Endothelial cell (in vitro differentiated cells): ENCODE measurements at regions not wholly inside any gene's neighbourhood (a gene's known extent, or its start where the extent isn't known, plus 50 kb on each side); places are given as distances from the start of the nearest gene placed in this dataset.

Experiments used
- DNase-seq: peaks from one replicate; pipeline ENCODE4 v3.0.0; 2021; ENCODE audit warnings: low spot score
- H3K27ac Mint-ChIP-seq: one replicate; pipeline ENCODE4 v1.8.0; 2021; ENCODE audit warnings: mixed read lengths, inconsistent platforms; ENCODE audit not compliant: unreplicated experiment
- H3K27me3 Mint-ChIP-seq: one replicate; pipeline ENCODE4 v1.8.0; 2021; ENCODE audit warnings: mild to moderate bottlenecking, moderate library complexity, mixed read lengths, inconsistent platforms; ENCODE audit not compliant: unreplicated experiment
- H3K36me3 Mint-ChIP-seq: one replicate; pipeline ENCODE4 v1.8.0; 2021; ENCODE audit warnings: mild to moderate bottlenecking, low read depth, mixed read lengths, inconsistent platforms; ENCODE audit not compliant: unreplicated experiment
- H3K4me1 Mint-ChIP-seq: one replicate; pipeline ENCODE4 v1.8.0; 2021; ENCODE audit warnings: mild to moderate bottlenecking, mixed read lengths, inconsistent platforms; ENCODE audit not compliant: unreplicated experiment
- H3K4me3 Mint-ChIP-seq: one replicate; pipeline ENCODE4 v1.8.0; 2021; ENCODE audit warnings: mild to moderate bottlenecking, mixed read lengths, inconsistent platforms; ENCODE audit not compliant: unreplicated experiment
- H3K9me3 Mint-ChIP-seq: one replicate; pipeline ENCODE4 v1.8.0; 2021; ENCODE audit warnings: mixed read lengths, inconsistent platforms; ENCODE audit not compliant: unreplicated experiment
- TF ChIP-seq, protein P1 (sequence below): fragments of 200-600 bp; sonication (generic); IDR thresholded peaks from one replicate; pipeline ENCODE4 v1.5.0; 2021; ENCODE audit warnings: antibody characterized with exemption; ENCODE audit not compliant: unreplicated experiment

DNA sequence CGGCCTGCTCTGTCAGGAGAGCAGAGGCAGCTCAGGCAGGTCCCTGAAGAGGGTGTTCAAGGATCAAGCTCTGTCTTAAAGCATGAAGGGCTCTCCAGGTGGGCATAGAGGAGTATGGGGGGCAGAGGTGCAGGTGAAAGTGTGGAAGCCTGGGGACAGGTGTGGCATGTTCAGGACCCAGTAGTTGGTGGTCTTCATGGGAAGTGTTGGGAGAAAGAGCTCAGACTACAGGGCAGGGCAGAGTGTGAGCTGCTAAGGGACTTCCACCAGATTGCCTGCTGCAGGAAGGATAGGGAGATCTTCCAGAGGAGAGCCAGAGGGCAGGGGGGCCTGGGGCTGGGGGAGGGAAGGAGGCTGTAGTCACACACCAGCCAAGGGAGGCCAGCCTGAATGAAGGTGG lies 156.5 kb upstream of the GDF10 start:
- Mint-ChIP-seq H3K36me3 (no peaks in the 10 kb centered on the region), H3K9me3 (no peaks in the 10 kb centered on the region), H3K4me3 (no peak overlapping the region), H3K4me1 (no peaks in the 10 kb centered on the region), H3K27me3 (peaks cover 3% of the 10 kb centered on the region), H3K27ac (no peak overlapping the region)
- DNase-seq: no peak
- TF ChIP-seq, protein P1, sequence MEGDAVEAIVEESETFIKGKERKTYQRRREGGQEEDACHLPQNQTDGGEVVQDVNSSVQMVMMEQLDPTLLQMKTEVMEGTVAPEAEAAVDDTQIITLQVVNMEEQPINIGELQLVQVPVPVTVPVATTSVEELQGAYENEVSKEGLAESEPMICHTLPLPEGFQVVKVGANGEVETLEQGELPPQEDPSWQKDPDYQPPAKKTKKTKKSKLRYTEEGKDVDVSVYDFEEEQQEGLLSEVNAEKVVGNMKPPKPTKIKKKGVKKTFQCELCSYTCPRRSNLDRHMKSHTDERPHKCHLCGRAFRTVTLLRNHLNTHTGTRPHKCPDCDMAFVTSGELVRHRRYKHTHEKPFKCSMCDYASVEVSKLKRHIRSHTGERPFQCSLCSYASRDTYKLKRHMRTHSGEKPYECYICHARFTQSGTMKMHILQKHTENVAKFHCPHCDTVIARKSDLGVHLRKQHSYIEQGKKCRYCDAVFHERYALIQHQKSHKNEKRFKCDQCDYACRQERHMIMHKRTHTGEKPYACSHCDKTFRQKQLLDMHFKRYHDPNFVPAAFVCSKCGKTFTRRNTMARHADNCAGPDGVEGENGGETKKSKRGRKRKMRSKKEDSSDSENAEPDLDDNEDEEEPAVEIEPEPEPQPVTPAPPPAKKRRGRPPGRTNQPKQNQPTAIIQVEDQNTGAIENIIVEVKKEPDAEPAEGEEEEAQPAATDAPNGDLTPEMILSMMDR: no peak

DNA sequence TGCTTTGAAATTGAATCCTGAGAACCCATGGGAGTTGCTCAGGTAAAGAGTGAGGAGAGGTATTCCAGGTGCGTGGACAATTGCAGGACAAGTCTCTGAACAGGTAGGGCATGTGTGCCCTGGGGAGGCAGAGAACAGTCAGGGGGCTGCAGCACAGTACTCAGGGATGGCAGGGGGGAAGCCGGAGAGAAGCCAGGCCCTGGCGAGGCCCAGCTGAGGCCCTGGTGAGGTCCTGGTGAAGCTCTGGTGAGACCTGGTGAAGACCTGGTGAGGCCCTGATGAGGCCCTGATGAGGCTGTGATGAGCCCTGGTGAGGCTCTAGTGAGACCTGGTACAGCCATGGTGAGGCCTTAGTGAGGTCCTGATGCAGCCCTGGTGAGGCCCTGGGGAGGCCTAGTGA lies 155.5 kb upstream of the GDF10 start:
- Mint-ChIP-seq H3K27me3 (no peaks in the 10 kb centered on the region), H3K4me3 (no peak overlapping the region), H3K9me3 (no peaks in the 10 kb centered on the region), H3K27ac (no peak overlapping the region), H3K4me1 (no peaks in the 10 kb centered on the region), H3K36me3 (no peaks in the 10 kb centered on the region)
- DNase-seq: no peak
- TF ChIP-seq, protein P1: no peak

DNA sequence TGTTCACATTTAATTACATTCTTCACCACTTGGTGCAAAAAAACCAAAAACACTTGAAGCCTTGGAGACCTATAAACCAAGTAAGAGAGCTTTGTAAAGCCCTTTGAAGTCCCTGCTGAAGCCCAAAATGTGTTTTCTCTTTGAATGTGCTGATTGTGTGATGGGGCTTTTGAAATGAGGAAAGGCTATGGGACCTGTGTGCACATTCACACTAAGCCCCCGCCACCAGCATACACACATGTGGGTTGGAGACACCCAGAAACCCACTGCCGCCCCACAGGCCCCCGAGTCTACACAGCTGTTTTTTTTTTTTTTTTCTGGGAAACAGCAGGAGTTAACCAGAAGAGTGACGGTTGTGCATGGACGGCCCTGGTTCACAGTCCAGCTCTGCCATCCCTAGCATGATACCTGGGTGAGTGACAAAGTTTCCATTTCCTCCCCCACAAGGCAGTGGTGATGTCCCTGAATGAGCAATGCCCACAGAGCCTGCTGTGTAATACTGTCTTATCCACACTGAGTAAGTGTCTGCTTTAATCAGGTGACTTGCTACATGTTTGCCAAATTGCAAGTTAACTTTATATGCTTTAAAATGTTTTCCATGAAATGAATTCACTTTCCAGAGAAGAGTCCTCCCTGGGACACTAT lies 154.6 kb upstream of the GDF10 start:
- Mint-ChIP-seq H3K9me3 (no peaks in the 10 kb centered on the region), H3K27me3 (no peaks in the 10 kb centered on the region), H3K27ac (no peak overlapping the region), H3K4me3 (no peak overlapping the region), H3K36me3 (no peaks in the 10 kb centered on the region), H3K4me1 (no peaks in the 10 kb centered on the region)
- DNase-seq: no peak
- TF ChIP-seq, protein P1: no peak

DNA sequence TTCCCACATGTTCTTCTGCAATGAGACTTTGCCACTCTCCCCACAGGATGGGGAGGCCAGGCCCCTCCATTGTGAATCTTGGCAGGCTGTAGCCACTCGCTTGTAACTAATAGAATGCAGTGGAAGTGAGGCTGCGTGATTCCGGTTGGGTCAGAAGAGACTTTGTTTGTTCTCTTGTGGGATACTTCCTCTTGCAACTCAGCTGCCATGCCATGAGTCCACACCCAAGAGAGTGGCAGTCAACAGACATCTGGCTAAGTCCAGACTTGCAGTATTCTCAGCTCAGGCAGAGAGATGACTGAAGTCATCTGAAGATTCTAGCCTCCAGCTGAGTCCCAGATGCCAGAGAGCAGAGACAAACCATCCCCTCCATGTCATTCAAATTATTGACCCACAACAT lies 153.4 kb upstream of the GDF10 start:
- no peak for DNase-seq
- Mint-ChIP-seq H3K4me3 (no peak overlapping the region), H3K36me3 (no peaks in the 10 kb centered on the region), H3K27ac (no peak overlapping the region), H3K27me3 (no peaks in the 10 kb centered on the region), H3K9me3 (no peaks in the 10 kb centered on the region), H3K4me1 (no peaks in the 10 kb centered on the region)
- TF ChIP-seq, protein P1: no peak

DNA sequence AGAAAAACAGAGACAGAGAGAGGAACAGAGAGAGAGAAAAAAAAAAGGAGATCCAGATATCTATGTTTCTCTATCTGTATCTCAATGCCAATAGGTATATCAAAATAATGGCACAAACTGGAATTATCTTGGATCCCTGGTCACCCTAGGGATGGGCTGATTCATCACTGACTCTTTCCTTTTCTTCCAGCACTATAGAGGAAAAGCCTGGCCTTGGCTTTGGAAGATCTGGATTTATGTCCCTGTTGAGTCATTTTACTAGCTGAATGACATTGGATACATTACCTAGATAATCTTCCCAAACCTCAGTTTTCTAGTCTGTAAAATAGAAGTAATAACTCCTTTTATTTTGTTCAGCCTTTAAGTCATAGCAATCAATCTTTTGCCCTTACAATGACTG lies 152.8 kb upstream of the GDF10 start:
- Mint-ChIP-seq H3K4me1 (no peaks in the 10 kb centered on the region), H3K9me3 (no peaks in the 10 kb centered on the region), H3K27ac (no peak overlapping the region), H3K27me3 (no peaks in the 10 kb centered on the region), H3K4me3 (no peak overlapping the region), H3K36me3 (no peaks in the 10 kb centered on the region)
- TF ChIP-seq, protein P1: no peak
- DNase-seq: no peak
